ENCODE measurements at regions not wholly inside any gene's neighbourhood (a gene's known extent, or its start where the extent isn't known, plus 50 kb on each side); places are given as distances from the start of the nearest gene placed in this dataset.

DNA sequence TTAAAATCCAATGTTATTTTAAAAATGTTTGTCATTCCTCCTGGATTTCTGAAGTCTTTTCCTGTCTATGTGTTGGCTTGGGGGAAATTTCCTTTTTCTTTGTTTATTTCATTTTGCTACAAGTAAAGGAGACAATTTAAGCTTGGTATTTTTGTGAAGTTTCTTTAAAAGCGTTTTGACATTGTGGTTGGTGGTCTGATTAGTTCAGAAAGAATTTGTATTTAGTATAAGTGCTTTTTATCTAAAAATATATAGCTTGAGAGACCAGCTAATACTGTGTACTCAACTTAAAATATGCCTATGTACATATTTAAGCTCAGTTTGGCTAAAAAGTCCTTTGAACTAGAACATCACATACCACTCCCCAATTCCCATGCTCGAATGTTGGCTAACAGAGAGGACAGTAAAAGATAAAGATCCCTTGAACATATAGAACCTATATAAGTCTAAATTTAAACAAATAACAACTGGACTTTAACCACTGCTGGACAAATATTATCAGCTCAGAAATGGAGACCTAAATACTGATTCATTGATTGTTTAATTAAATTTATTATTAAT lies 237.6 kb downstream of the TLE4 start:
- no peak for DNase-seq

DNA sequence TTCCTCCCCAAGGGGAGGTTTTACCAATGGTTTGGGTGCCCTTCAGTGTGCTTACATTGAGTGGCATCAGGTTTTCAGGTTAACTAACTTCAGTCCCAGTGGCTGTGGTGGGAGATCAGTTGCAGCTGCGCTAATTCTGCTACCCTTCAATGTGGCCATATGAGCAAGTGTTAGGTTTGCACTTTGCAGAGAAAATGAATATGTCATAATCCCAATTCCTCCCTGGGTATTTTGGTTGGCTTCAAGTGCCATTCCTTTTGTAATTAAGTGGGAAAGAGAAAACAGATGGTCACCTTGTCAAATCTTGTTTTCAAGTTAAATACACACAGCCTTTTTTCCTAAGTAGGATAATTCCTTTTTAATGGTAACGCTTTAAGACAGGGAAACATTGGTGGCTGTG lies 236.2 kb downstream of the TLE4 start:
- no peak for DNase-seq

DNA sequence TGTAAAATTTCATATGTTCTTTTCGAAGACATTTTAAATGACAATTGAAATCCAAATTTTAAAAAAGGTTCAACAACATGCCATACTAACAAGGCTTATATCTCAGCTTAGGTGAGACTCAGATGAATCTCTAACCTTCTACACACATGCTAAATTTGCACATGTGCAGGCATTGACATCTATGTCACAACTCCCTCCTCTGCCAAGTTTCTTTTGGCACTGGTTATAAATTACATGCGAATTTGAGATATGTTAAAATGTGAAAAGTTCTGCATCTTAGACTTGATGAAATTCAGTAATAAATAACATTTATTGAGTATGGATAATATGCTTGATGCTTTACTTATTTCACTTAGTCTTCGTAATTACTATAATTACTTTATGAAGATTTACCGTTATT lies 234.3 kb downstream of the TLE4 start:
- no peak for DNase-seq

DNA sequence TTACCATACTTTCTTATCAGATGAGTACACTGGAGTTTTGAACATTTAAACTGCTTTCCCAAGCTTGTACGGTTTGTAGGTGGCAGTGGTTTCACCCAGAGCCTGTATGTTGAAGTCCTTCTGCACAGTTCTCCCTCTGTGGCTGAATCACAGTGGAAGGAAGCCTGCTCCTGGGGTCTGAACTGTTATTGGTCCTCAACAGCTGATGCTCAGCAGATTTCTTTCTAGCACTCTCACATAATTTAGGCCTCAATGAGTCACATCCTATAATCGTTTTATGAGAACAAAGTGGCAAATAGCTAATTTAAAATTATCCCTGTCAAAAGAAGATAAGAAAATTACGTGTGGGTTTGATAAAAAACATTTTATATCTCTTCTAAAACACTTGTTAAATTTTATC lies 229.7 kb downstream of the TLE4 start:
- DNase-seq, result peak; percentile 10

DNA sequence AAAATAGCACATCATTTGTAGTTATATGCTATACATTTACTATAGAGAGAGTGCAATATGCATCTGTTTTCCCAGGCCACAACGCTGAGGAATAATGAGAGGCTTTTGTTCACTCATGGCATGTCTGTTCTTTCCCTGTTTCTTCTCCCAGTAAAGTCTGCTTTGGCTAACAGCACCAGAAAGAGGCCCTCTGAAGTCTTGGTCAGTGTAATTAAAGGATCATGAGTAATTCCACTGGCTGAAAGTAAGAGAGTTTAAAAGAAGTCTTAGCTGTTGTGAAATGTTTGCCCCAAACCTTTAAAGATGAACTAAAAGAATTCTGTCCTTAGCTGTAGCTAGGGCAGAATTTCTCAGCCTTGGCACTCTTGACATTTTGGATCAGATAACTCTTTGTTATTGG lies 228.8 kb downstream of the TLE4 start:
- DNase-seq, result no peak

DNA sequence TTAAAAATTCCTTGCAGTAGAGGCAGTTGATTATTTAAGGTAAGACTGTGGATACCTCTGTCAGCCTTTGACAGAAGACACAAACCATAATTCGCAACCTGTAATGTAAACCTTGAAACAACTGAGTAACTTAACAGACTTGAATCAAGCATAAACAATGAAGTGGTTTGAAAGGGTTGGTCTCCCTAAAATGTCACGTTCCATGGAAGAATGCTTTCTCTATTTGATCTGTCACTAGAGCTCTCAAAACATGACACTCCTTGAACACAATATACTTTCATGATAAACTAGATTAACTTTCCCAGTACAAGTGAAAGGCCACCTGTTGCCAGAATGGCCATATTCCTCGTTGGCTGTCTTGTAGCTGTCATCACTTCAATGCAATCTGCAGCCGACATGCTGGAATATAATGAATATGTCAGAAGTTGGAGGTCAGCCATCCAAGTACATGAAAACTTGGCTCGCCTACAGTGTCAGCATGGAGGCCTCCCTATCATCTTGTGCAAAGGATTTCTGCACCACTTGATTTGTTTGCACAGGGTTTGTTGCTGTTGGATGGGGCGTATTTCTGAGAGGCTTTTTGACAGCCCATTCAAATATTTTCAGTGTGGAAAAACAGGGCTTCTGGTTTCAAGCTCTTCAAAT lies 228.0 kb downstream of the TLE4 start:
- no peak for DNase-seq

DNA sequence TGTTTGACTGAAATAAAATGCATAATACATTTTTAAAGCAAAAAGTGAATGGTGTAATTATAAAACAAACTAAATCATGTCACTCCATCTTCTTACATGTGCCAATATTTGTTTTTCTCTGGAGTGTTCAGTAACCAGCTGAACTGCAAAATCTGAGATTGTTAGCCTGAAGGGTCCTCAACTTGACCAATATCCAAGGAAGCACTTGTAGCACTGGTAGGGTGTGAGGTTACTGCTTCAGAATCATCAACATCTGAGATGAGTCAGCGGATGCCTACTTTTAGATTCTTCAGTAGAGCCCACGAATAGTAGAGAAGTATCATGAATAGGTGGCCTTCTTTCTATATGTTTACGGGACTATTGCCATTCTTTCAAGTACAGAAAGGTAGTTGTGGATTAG lies 226.7 kb downstream of the TLE4 start:
- no peak for DNase-seq

DNA sequence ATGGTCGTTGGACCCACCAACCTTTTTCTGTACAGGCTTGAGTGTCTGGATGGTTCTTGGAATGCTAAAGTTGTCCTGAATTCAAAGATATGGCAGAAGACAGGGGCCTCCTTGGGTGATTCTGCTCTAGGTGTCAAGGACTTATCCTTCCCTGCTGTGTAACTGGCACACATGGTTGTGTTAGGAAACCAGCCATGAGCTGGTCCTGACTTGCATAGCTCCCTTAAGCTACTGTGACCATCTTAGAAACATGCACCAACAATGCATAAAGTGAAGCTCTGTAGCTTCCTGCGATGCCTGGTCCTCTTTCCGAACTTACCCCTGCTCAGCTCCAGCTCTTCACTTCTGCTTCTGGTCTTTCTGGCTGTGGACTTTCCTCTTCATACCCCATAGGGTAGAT lies 224.6 kb downstream of the TLE4 start:
- no peak for DNase-seq

DNA sequence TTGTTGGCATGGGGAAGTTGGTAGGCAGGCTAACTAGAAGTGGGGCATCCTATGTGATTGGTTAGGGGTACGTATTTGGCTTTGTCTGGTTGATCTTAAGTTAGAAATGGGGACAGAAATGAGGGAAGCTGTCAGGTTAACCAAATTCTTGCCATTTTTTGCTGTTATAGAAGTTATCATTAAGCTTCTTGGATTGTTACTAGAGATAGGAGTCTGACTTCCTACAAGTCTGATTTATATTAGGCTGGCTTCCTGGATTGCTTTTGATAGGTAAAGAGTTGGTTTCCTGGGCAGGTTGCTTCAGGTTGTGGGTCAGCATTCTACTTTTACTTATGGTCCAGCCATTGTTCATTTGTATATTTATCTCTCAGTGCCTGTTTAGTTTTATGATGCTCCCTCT lies 216.9 kb downstream of the TLE4 start:
- no peak for DNase-seq

DNA sequence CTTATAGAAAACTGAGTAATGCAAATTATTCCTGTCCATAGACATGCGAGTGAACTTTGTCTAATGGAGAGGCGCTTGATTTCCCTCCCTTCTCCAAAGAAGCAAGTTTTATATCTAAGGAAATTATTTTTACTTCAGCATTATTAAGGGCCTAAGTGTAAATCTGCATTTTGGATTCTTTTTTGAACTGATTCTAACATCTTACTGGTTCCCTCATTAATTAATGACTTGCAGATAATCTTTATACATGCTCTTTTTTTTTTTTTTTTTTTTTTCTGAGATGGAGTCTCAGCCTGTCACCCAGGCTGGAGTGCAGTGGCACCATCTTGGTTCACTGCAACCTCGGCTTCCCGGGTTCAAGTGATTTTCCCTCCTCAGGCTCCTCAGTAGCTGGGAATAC lies 209.5 kb downstream of the TLE4 start:
- DNase-seq, result no peak

DNA sequence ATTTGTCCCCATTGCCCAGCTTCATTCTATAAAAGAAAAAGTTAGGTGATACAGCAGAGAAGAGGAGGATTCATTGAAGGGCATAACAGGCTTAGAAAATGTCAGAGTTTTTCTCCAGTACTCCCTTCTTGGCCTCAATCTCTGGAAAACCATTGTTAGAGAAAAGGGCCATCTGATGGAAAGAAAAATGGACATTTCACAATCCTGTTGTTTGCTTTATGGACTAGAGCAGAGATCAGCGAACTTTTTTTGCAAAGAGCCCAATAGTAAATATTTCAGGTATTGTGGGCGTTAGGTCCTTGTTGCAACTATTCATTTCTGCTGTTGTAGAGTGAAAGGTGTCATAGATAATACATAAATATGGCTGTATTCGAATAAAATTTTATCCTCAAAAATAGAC lies 208.8 kb downstream of the TLE4 start:
- DNase-seq, result no peak

DNA sequence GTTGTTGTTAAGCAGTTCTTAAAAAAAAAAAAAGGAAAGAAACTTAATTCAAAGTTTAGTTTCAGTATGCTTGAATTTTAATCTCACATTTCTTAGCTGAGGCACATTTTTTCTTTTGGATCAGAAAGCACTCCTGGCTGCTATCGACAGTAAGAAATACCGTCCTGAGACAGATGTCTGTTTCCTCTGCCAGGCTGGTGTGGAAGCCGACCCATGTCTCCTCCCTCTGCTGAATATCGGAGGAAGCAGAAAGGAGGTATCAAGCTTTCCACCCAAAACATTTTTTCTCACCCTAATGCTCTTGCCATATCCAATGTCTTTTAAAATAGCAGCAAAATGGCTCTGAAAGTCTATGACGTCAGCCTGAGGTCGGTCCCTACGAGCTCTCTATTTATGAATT lies 208.1 kb downstream of the TLE4 start:
- no peak for DNase-seq

DNA sequence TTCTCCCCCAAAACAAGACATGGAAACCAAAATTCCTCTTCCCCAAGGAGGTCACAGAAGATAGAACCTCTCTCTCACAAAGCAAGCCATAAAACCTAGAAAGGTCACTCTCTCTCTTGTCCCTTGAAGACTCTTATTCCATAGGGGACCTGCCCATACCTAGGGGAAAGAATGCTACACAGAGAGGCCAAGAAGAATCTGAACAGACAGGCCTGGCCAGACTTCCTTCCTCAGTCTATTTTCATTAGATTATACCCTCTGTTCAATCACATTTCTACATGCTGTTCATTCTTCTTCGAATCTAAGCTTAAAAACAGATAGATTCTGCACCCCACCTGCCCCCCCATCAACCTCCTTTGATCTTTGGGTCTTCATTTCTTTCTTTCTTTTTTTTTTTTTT lies 206.8 kb downstream of the TLE4 start:
- no peak for DNase-seq

DNA sequence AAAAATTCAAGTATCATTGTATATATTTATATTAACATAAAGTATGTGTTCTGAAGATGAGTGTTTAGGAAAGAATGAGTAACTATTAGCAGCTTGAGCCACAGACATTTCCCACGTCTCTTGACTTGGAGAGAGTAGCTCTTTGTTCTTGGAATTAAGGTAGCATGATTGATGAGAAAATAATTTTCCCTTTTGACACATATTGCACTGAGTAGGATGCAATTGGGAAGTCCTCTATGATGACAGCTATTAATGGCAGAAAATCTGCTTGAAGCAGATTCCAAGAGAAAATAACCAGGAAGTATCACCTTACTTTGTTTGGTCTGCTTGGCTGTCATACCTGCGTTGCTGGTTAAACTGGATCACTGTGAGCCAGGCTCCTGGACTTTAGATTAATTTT lies 204.8 kb downstream of the TLE4 start:
- DNase-seq, result no peak
